SK-N-SH treated with all-trans-retinoic acid at 6 μM for 48 hours (cell line): ENCODE measurements at regions not wholly inside any gene's neighbourhood (a gene's known extent, or its start where the extent isn't known, plus 50 kb on each side); places are given as distances from the start of the nearest gene placed in this dataset.
A peak's percentile ranks its signal among the peaks of the same experiment; 100 is the strongest.

Experiments
- ATAC-seq: fragments of 200-7000 bp; cut with Tn5 transposase; 3 replicates; pipeline ENCODE4 v1.9.1; 2020; ENCODE audit warnings: mild to moderate bottlenecking, moderate library complexity
- ARNTL ChIP-seq: fragments of 450-650 bp; formaldehyde crosslinking; IDR thresholded peaks from 2 replicates; pipeline ENCODE4 v1.5.0; 2020; ENCODE audit warnings: low read depth, mild to moderate bottlenecking, moderate library complexity, borderline replicate concordance
- BACH2 ChIP-seq: fragments of 250-450 bp; sonication (Bioruptor Pico); IDR thresholded peaks from 2 replicates; pipeline ENCODE4 v1.9.0; 2021; ENCODE audit warnings: mild to moderate bottlenecking, borderline replicate concordance
- CSDC2 ChIP-seq: fragments of 250-450 bp; sonication (Bioruptor Pico); IDR thresholded peaks from 2 replicates; pipeline ENCODE4 v1.5.0; 2020; ENCODE audit warnings: mild to moderate bottlenecking, moderate library complexity
- CSRNP3 ChIP-seq: fragments of 250-450 bp; sonication (Bioruptor Pico); IDR thresholded peaks from 2 replicates; pipeline ENCODE4 v1.5.1; 2021; ENCODE audit warnings: mild to moderate bottlenecking, moderate library complexity
- ESRRG ChIP-seq: fragments of 250-450 bp; sonication (Bioruptor Pico); IDR thresholded peaks from 2 replicates; pipeline ENCODE4 v1.6.1; 2021; ENCODE audit warnings: mild to moderate bottlenecking
- GLIS3 ChIP-seq: fragments of 250-450 bp; sonication (Bioruptor Pico); IDR thresholded peaks from 2 replicates; pipeline ENCODE4 v1.5.0; 2020; ENCODE audit warnings: mild to moderate bottlenecking, moderate library complexity
- ISL1 ChIP-seq: fragments of 250-450 bp; sonication (Bioruptor Pico); IDR thresholded peaks from 2 replicates; pipeline ENCODE4 v2.1.2; 2022; ENCODE audit warnings: mild to moderate bottlenecking, moderate library complexity
- OSR1 ChIP-seq: fragments of 250-450 bp; sonication (Bioruptor Pico); IDR thresholded peaks from 2 replicates; pipeline ENCODE4 v1.8.0; 2022; ENCODE audit warnings: moderate library complexity, mild to moderate bottlenecking, inconsistent platforms
- PATZ1 ChIP-seq: fragments of 250-450 bp; sonication (Bioruptor Pico); IDR thresholded peaks from 2 replicates; pipeline ENCODE4 v1.8.0; 2020; ENCODE audit warnings: mild to moderate bottlenecking, moderate library complexity, borderline replicate concordance
- POU6F1 ChIP-seq: fragments of 250-450 bp; sonication (Bioruptor Pico); IDR thresholded peaks from 2 replicates; pipeline ENCODE4 v1.8.0; 2021; ENCODE audit warnings: low read depth, mild to moderate bottlenecking, moderate library complexity, borderline replicate concordance
- PPARA ChIP-seq: fragments of 250-450 bp; sonication (Bioruptor Pico); IDR thresholded peaks from 2 replicates; pipeline ENCODE4 v1.5.0; 2020; ENCODE audit warnings: mild to moderate bottlenecking, borderline replicate concordance
- RARB ChIP-seq: fragments of 250-450 bp; sonication (Bioruptor Pico); IDR thresholded peaks from 2 replicates; pipeline ENCODE4 v1.8.0; 2021; ENCODE audit warnings: mild to moderate bottlenecking, moderate library complexity
- SNAI2 ChIP-seq: fragments of 250-450 bp; sonication (Bioruptor Pico); IDR thresholded peaks from 2 replicates; pipeline ENCODE4 v1.5.0; 2020; ENCODE audit warnings: mild to moderate bottlenecking, moderate library complexity
- TCF4 ChIP-seq: fragments of 250-450 bp; sonication (Bioruptor Pico); IDR thresholded peaks from 2 replicates; pipeline ENCODE4 v1.8.0; 2021; ENCODE audit warnings: mild to moderate bottlenecking, moderate library complexity, borderline replicate concordance
- TOX ChIP-seq: fragments of 250-450 bp; sonication (Bioruptor Pico); IDR thresholded peaks from 2 replicates; pipeline ENCODE4 v1.8.0; 2021; ENCODE audit warnings: mild to moderate bottlenecking, moderate library complexity, borderline replicate concordance
- TSHZ2 ChIP-seq: fragments of 250-450 bp; sonication (Bioruptor Pico); IDR thresholded peaks from 2 replicates; pipeline ENCODE4 v1.5.0; 2020; ENCODE audit warnings: mild to moderate bottlenecking, moderate library complexity
- ZC3H10 ChIP-seq: fragments of 250-450 bp; sonication (Bioruptor Pico); IDR thresholded peaks from 2 replicates; pipeline ENCODE4 v1.5.1; 2021; ENCODE audit warnings: mild to moderate bottlenecking, moderate library complexity
- ZFP3 ChIP-seq: fragments of 250-450 bp; sonication (Bioruptor Pico); IDR thresholded peaks from 2 replicates; pipeline ENCODE4 v1.5.0; 2020; ENCODE audit warnings: mild to moderate bottlenecking, moderate library complexity
- ZFP30 ChIP-seq: fragments of 450-650 bp; formaldehyde crosslinking; IDR thresholded peaks from 2 replicates; pipeline ENCODE4 v1.5.0; 2022; ENCODE audit warnings: mild to moderate bottlenecking, moderate library complexity
- ZNF565 ChIP-seq: fragments of 450-650 bp; formaldehyde crosslinking; conservative IDR thresholded peaks from 2 replicates; pipeline ENCODE4 v1.5.0; 2020; ENCODE audit warnings: low read depth, mild to moderate bottlenecking, moderate library complexity
- ZNF70 ChIP-seq: fragments of 450-650 bp; formaldehyde crosslinking; IDR thresholded peaks from 2 replicates; pipeline ENCODE4 v1.5.0; 2020; ENCODE audit warnings: mild to moderate bottlenecking, moderate library complexity
- ZNF8 ChIP-seq: fragments of 450-650 bp; formaldehyde crosslinking; IDR thresholded peaks from 2 replicates; pipeline ENCODE4 v1.5.0; 2020; ENCODE audit warnings: mild to moderate bottlenecking, moderate library complexity
- TF ChIP-seq, protein P1 (sequence below): fragments of 250-450 bp; sonication (Bioruptor Pico); IDR thresholded peaks from 2 replicates; pipeline ENCODE4 v1.5.1; 2020; ENCODE audit warnings: low read depth, mild to moderate bottlenecking, moderate library complexity

GRCh38 chr9:94178927-94179326, 80.2 kb upstream of the ZNF169 start (continued):
- TF ChIP-seq SNAI2 (CRISPR knock-in tag) (no peak), TOX (CRISPR knock-in tag) (no peak), ZNF70 (CRISPR knock-in tag) (no peak), ZNF565 (no peak), ARNTL (CRISPR knock-in tag) (no peak), ISL1 (CRISPR knock-in tag) (no peak), OSR1 (CRISPR knock-in tag) (no peak), POU6F1 (CRISPR knock-in tag) (no peak), CSDC2 (CRISPR knock-in tag) (no peak), ZFP30 (CRISPR knock-in tag) (no peak), ZFP3 (CRISPR knock-in tag) (no peak), GLIS3 (CRISPR knock-in tag) (no peak), ZNF8 (CRISPR knock-in tag) (no peak)
- TF ChIP-seq, protein P1, sequence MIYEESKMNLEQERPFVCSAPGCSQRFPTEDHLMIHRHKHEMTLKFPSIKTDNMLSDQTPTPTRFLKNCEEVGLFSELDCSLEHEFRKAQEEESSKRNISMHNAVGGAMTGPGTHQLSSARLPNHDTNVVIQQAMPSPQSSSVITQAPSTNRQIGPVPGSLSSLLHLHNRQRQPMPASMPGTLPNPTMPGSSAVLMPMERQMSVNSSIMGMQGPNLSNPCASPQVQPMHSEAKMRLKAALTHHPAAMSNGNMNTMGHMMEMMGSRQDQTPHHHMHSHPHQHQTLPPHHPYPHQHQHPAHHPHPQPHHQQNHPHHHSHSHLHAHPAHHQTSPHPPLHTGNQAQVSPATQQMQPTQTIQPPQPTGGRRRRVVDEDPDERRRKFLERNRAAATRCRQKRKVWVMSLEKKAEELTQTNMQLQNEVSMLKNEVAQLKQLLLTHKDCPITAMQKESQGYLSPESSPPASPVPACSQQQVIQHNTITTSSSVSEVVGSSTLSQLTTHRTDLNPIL (CRISPR knock-in tag): no peak

GRCh38 chr9:94181408-94182181, 77.5 kb upstream of the ZNF169 start:
- no peak for TF ChIP-seq ZNF8 (CRISPR knock-in tag)
- no peak for TF ChIP-seq CSRNP3 (CRISPR knock-in tag)
- TF ChIP-seq TOX (CRISPR knock-in tag): no peak
- no peak for TF ChIP-seq POU6F1 (CRISPR knock-in tag)
- TF ChIP-seq PATZ1 (CRISPR knock-in tag): no peak
- TF ChIP-seq ESRRG (CRISPR knock-in tag): no peak
- TF ChIP-seq GLIS3 (CRISPR knock-in tag): no peak
- no peak for TF ChIP-seq CSDC2 (CRISPR knock-in tag)
- no peak for TF ChIP-seq TCF4 (CRISPR knock-in tag)
- no peak for TF ChIP-seq TSHZ2 (CRISPR knock-in tag)
- no peak for TF ChIP-seq RARB
- TF ChIP-seq ZC3H10 (CRISPR knock-in tag): no peak
- no peak for TF ChIP-seq ZNF70 (CRISPR knock-in tag)
- TF ChIP-seq, protein P1 (CRISPR knock-in tag): no peak
- TF ChIP-seq BACH2: no peak
- TF ChIP-seq OSR1 (CRISPR knock-in tag): no peak
- TF ChIP-seq PPARA (CRISPR knock-in tag): no peak
- no peak for TF ChIP-seq SNAI2 (CRISPR knock-in tag)
- peak; percentile 28 for ATAC-seq
